Fibroblast of lung (primary cell): ENCODE measurements at regions not wholly inside any gene's neighbourhood (a gene's known extent, or its start where the extent isn't known, plus 50 kb on each side); places are given as distances from the start of the nearest gene placed in this dataset.

Source experiments
- DNase-seq, 2 donors: peaks; one replicate each; pipeline versions ENCODE4 v3.0.0 to v3.0.0-alpha.2; 2010; ENCODE audit warnings: low read depth in 2 of 2
- H2AFZ ChIP-seq: 2 replicates; pipeline ENCODE4 v1.5.1; 2012; ENCODE audit warnings: low read length, control low read depth, inconsistent platforms
- H3K27ac ChIP-seq: 2 replicates; pipeline ENCODE4 v1.5.1; 2011; ENCODE audit warnings: low read length, control low read depth; ENCODE audit not compliant: insufficient read depth
- H3K27me3 ChIP-seq: 2 replicates; pipeline ENCODE4 v1.5.1; 2011; ENCODE audit warnings: mild to moderate bottlenecking, low read length; ENCODE audit not compliant: control insufficient read depth, insufficient read depth
- H3K36me3 ChIP-seq: 2 replicates; pipeline ENCODE4 v1.5.1; 2011; ENCODE audit warnings: low read length; ENCODE audit not compliant: control insufficient read depth, insufficient read depth
- H3K4me1 ChIP-seq: 2 replicates; pipeline ENCODE4 v1.5.1; 2011; ENCODE audit warnings: low read length; ENCODE audit not compliant: control insufficient read depth, insufficient read depth; ENCODE audit errors: extremely low read depth
- H3K4me2 ChIP-seq: 2 replicates; pipeline ENCODE4 v1.5.1; 2011; ENCODE audit warnings: low read length, control low read depth; ENCODE audit not compliant: insufficient read depth; ENCODE audit errors: extremely low read depth
- H3K4me3 ChIP-seq, 4 experiments: fragments of 200-600 bp in 1 of 4; sonication (generic) in 1 of 4; replicated peaks in 1 of 4; 2 replicates each; pipeline ENCODE4 v1.5.1; 2011 to 2016; ENCODE audit warnings: low read length in 4 of 4, low read depth in 3 of 4, mild to moderate bottlenecking in 3 of 4, control low read depth in 2 of 4, inconsistent platforms in 1 of 4, mixed read lengths in 1 of 4; ENCODE audit not compliant: insufficient read depth in 1 of 4; ENCODE audit errors: control extremely low read depth in 1 of 4
- H3K79me2 ChIP-seq: 2 replicates; pipeline ENCODE4 v1.5.1; 2012; ENCODE audit warnings: mild to moderate bottlenecking, low read length, inconsistent platforms; ENCODE audit not compliant: control insufficient read depth, insufficient read depth
- H3K9ac ChIP-seq: 2 replicates; pipeline ENCODE4 v1.5.1; 2011; ENCODE audit warnings: mild to moderate bottlenecking, low read length, control low read depth; ENCODE audit not compliant: insufficient read depth
- H3K9me3 ChIP-seq: 2 replicates; pipeline ENCODE4 v1.5.1; 2012; ENCODE audit warnings: low read depth, low read length; ENCODE audit not compliant: control insufficient read depth, insufficient read depth
- H4K20me1 ChIP-seq: 2 replicates; pipeline ENCODE4 v1.5.1; 2011; ENCODE audit warnings: low read length; ENCODE audit not compliant: control insufficient read depth, insufficient read depth; ENCODE audit errors: extremely low read depth
- CTCF ChIP-seq, 2 donors: IDR thresholded peaks in 1 of 2; conservative IDR thresholded peaks in 1 of 2; 1 replicate in 1 of 2; 2 replicates in 1 of 2; pipeline ENCODE4 v1.5.1; 2011 to 2012; ENCODE audit warnings: low read length in 2 of 2, control low read depth in 1 of 2, inconsistent platforms in 1 of 2, low read depth in 1 of 2, mild to moderate bottlenecking in 1 of 2
- EZH2 ChIP-seq: IDR thresholded peaks from 2 replicates; pipeline ENCODE4 v1.5.1; 2012; ENCODE audit warnings: low read length, control low read depth, mild to moderate bottlenecking; ENCODE audit errors: missing control alignments

DNA sequence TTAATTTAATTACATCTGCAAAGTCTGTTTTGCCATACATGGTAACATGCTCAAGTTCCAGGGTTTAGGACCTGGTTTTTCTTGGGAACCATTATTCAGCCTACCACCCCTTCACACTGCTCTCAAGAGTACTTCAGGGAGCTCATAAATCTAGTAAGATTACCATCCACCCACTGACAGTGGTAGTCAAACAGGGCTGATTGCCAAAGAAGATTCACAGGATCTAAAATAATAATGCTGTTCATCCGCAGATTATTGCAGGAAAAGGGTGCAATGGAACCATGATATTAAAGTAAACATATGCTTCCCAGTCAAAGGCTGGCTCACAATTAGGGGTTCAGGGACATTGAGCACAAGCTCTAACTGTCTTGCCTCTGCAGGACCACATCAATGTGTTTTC lies 148.0 kb upstream of the CYRIA start:
- no peak overlapping the region for H3K9ac ChIP-seq
- H3K27me3 ChIP-seq: no peaks in the 10 kb centered on the region
- no peak overlapping the region for H2AFZ ChIP-seq
- no peak overlapping the region for H3K27ac ChIP-seq
- no peaks in the 10 kb centered on the region for H3K79me2 ChIP-seq
- H3K4me1 ChIP-seq: no peaks in the 10 kb centered on the region
- H3K4me3 ChIP-seq: no peak overlapping the region
- no peaks in the 10 kb centered on the region for H3K9me3 ChIP-seq
- no peaks in the 10 kb centered on the region for H3K36me3 ChIP-seq
- DNase-seq: no peak
- TF ChIP-seq EZH2 (no peak), CTCF (conservative IDR thresholded peaks at IDR 0.05 in 1 of 2, IDR thresholded peaks at IDR 0.05 in 1 of 2; ENCODE audit: low read depth in 1 of 2, low read length in 2 of 2) (no peak)
- H3K4me2 ChIP-seq: no peak overlapping the region
- H4K20me1 ChIP-seq: no peaks in the 10 kb centered on the region

DNA sequence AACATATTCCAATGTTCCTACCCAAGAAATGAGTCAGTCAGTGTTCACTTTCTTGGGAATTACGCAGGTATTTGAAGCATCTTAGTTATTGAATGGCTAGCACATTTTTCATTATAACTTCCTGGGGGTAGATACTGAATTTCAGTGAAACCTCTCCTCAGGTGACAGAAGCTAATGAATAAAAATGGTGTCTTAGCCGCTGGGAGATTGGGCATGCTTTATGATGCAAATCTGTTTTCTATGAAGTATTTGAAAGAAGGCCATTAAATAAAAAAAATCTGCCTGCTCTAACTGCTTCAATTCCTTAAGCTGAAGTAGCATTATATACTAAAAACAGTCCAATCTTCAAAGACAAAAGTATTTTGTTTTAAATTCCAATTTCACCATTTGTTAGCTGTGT lies 132.8 kb upstream of the CYRIA start:
- Histone ChIP-seq H3K4me2 (no peak overlapping the region), H3K36me3 (no peaks in the 10 kb centered on the region), H3K9me3 (no peaks in the 10 kb centered on the region), H3K27ac (no peak overlapping the region), H3K79me2 (no peaks in the 10 kb centered on the region), H3K27me3 (no peaks in the 10 kb centered on the region), H3K9ac (no peak overlapping the region), H3K4me1 (no peaks in the 10 kb centered on the region), H2AFZ (no peak overlapping the region), H4K20me1 (no peaks in the 10 kb centered on the region), H3K4me3 (no peak overlapping the region)
- no peak for DNase-seq
- no peak for TF ChIP-seq EZH2
- no peak for TF ChIP-seq CTCF (conservative IDR thresholded peaks at IDR 0.05 in 1 of 2, IDR thresholded peaks at IDR 0.05 in 1 of 2; ENCODE audit: low read depth in 1 of 2, low read length in 2 of 2)

- Histone ChIP-seq H3K27ac (no peak overlapping the region), H3K36me3 (no peaks in the 10 kb centered on the region), H3K9me3 (no peaks in the 10 kb centered on the region), H3K79me2 (no peaks in the 10 kb centered on the region), H3K9ac (no peak overlapping the region), H3K4me3 (no peak overlapping the region), H3K4me2 (no peak overlapping the region), H3K4me1 (no peaks in the 10 kb centered on the region), H4K20me1 (no peaks in the 10 kb centered on the region), H2AFZ (no peak overlapping the region), H3K27me3 (no peaks in the 10 kb centered on the region)
- TF ChIP-seq EZH2 (no peak), CTCF (conservative IDR thresholded peaks at IDR 0.05 in 1 of 2, IDR thresholded peaks at IDR 0.05 in 1 of 2; ENCODE audit: low read depth in 1 of 2, low read length in 2 of 2) (no peak)
- DNase-seq: no peak
These were observed 125.9 kb upstream of the CYRIA start for GRCh38 chr2:16791496-16791895.
